GM18505 (cell line): ENCODE measurements at regions not wholly inside any gene's neighbourhood (a gene's known extent, or its start where the extent isn't known, plus 50 kb on each side); places are given as distances from the start of the nearest gene placed in this dataset.
"Not testable (repeated sequence)": the region's sequence is repeated elsewhere in the genome, so short reads cannot be mapped to it uniquely, and the experiment has no call there.

ENCODE experiments used
- ATAC-seq: cut with Tn5 transposase; IDR thresholded peaks from one replicate; pipeline ENCODE4 v1.9.1; 2021; ENCODE audit not compliant: unreplicated experiment
- POLR2A ChIP-seq: IDR thresholded peaks from 4 replicates; pipeline ENCODE4 v1.6.1; 2011; ENCODE audit warnings: borderline replicate concordance; ENCODE audit not compliant: insufficient read depth, insufficient read length; ENCODE audit errors: extremely low read depth

DNA sequence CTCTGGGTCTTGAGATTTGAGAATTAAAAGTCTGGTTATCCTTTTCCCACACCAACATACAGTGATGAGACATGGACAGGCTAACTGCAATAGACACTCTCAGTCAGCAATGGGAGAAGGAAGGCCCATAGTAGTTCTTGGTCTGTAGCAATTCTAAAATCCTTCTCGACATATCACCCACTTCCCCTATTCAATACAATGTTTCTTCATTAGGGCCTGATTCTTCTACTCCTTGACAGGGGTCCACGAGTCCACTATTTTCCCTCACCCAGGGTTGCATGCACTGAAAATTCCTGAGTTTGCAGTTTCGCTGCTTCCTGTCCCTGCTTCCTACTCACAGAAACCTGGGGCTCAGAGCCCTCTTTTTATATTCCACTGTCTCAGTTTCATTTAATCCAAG is 402.8 kb downstream of the MAT2B start:
- ATAC-seq: no peak
- no peak for TF ChIP-seq POLR2A

DNA sequence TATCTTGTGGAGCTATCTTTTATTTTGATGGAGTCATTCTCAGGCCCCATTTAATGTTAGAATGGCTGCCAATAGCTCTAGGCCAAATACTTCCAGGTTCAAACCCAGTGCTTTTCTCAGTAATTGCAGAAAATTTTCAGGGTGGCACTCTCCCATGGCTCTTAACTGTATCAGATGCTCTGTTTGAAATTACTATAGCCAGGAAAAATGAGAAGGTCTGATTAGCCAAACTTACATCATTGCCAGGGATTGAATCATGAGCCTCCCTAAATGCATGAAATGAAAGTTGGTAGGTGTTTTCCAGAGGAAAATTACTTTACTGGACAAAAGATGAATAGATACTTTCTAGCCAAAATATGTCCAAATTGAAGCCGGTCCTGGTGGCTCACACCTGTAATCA is 404.8 kb downstream of the MAT2B start:
- no peak for ATAC-seq
- TF ChIP-seq POLR2A: no peak

DNA sequence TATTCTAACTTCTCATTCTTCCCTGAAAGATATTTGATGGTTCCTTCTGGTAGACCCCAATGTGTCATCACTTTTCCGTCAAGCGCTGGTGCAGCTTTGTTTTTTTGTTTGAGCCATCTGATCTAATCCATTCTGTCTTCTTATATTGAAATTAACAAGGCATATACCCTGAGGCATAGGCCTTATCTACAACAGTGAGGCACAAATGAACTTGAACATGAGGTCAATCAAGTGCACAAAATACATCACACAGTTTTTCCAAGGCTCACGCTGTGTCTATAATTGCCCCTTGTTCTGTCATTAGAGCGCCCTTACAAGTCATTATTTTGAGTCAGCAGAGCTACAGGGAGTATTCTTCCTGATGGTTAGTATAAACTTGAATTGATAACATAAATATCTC is 406.6 kb downstream of the MAT2B start:
- no peak for TF ChIP-seq POLR2A
- no peak for ATAC-seq

DNA sequence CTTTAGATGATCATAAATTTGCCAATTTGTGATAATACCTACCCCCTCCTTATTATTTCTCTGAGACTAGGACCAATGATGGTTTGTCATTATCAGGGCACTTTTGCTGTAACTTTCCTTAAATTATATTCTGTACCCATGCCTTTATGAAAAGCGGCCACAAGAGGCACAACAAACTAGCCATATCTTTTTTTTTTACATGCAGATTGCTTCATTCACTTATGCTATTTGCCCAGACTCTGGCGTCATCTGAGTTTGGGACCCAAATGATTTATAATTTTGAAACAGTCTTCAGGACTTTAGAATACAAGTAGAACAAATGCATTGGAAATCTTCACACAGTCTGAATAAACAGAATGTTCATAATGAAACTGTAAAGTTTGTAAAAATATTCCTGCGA is 408.1 kb downstream of the MAT2B start:
- no peak for TF ChIP-seq POLR2A
- no peak for ATAC-seq

DNA sequence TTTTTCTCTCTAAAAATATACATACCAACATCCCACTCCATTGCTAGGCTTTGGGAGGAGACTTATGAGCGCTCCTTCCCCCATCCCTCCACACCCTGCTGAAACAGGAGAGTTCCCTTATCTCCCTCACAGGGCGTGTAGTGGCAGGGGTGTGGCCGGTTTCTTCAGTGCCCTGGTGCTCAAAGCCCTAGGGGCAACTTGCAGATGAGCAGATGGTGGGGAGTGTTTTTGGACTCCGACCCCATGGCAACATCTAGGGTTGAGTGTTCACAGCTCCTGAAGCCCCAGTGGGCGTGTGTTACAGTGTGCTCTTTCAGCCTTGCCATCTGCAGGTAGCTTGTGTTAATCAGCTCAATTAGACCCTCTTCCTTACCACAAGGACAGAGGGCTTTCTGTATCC is 409.5 kb downstream of the MAT2B start:
- ATAC-seq: peak; percentile 46
- TF ChIP-seq POLR2A: peak; percentile 15

DNA sequence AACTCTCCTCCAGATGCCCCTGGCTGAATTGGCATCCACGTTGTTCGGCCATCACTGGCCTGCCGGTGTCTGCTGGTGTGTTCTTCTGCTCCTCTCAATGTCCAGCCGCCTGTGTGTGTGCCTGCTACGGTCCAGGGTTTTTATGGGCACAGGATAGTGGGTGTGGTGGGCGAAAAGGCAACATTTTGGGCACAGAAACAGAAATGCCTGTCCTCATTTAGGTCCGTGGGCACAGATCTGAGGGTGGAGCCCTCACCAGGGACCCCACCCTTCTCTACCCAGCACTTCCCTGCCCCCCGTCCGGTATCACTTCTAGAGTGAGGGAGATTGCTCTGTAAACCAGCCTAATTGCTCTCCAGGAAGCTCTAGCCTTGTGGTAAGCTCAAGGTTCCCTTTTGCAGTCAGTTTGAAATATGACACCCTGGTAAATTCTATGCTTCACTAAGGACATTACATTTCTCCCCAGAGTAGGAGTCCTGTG is 410.1 kb downstream of the MAT2B start:
- TF ChIP-seq POLR2A: no peak
- ATAC-seq: peak; percentile 75

DNA sequence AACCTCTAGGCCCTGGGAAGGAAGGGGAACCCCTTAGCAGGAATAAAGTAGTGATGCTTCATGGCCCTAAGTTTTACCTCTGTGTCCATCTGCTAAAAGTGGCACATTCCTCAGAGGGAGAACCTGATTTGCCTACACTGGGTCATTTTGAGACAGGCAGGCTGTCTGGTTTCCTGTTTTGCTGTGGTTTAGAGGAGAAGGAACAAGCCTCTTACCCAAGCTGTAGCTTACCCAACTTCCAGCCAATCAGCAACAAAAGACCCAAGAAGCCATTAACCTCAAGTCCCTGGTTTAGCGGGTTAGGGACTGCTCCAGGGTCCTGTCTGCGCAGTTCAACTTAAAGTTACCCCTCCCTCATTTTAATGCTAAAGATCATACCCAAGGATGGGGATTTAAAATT is 411.0 kb downstream of the MAT2B start:
- peak; percentile 83 for ATAC-seq
- peak; percentile 19 for TF ChIP-seq POLR2A

DNA sequence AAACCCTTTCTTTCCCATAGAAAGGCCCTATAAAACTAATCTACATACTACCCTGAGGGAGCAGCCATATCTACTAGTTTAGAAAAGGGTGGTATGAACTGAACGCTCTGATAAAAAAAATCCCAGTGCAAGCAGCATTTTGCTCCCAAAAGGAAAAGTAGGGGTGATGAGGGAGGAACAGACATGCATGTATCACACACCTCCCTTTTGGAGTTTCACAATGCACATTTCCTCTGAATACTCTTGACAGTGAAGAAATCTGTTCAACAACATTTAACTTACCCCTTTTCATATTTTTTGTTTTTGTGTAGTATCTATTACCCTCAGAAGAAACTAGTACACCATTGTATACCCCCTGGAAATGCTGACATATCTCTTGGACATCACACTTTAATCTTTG is 411.4 kb downstream of the MAT2B start:
- no peak for TF ChIP-seq POLR2A

DNA sequence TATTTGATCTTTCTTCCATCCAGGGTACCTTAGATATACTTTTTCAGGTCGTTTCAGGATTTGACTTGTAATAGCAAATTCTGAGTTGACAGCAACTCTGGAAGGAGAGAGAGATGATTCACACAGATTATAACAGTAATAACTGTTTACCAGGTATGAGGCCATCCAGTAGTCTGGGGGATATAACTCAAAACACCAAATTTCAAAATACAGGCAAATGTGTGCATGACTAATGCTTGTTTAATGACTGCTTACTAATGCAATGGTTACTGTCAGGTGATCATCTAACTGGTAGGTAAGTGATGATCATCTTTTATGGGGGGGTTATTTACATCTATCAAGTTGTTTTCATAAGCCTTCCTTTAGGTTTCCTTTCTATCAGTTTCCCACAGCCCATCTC is 412.3 kb downstream of the MAT2B start:
- TF ChIP-seq POLR2A: no peak
- ATAC-seq: no peak

More for the DNA sequence above, 411.4 kb downstream of the MAT2B start:
- ATAC-seq: no peak

DNA sequence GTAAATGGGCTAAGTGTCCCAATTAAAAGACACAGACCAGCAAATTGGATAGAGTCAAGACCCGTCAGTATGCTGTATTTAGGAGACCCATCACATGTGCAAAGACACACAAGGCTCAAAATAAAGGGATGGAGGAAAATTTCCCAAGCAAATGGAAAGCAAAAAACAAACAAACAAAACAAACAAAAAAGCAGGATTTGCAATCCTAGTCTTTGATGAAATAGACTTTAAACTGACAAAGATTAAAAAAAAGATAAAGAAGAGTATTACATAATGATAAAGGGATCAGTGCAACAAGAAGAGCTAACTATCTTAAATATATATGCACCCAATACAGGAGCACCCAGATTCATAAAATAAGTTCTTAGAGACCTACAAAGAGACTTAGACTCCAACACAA is 429.6 kb downstream of the MAT2B start:
- ATAC-seq: not testable (repeated sequence)

DNA sequence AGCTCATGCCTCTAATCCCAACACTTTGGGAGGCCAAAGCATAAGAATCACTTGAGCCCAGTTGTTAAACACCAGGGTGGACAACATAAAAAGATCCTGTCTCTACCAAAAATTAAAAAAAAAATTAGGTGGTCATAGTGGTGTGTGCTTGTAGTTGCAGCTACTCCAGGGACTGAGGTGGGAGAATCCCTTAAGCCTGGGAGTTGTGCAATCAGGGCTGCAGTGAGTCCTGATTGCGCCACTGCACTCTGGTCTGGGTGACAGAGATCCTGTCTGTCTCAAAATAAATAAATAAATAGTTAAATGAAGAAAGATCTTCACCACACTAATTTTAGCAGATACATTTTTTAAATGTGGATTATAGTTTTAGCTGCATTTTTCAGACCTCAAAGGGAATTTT is 433.2 kb downstream of the MAT2B start:
- TF ChIP-seq POLR2A: no peak
- no peak for ATAC-seq

DNA sequence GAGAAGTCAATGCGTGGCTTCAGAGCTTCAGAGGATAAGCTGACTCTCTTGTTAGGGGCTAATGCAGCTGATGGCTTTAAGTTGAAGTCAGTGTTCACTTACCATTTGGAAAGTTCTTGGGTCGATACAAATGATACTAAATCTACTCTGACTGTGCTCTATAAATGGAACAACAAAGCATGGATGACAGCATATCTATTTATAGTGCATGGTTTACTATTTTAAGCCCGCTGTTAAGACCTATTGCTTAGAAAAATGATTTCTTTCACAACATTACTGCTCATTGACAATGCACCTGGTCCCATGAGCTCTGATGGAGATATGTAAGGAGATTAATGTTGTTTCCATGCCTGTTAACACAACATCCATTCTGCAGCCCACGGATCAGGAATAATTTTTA is 435.7 kb downstream of the MAT2B start:
- no peak for ATAC-seq
- TF ChIP-seq POLR2A: no peak

DNA sequence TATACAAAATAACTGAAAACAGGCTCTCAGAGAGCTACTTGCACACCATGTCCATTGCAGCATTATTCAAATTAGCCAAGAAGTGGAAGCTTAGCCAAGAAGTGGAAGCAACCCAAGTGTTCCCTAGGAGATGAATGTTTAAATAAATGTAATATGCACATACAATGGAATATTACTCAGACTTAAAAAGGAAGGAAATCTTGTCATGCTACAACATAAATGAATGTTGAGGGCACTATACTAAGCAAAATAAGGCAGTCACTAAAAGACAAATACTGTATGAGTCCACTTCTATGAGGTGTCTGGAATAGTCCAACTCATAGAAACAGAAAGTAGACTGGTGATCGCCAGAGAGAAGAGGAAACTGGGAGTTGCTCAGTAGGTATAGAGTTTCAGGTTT is 438.1 kb downstream of the MAT2B start:
- no peak for TF ChIP-seq POLR2A
- ATAC-seq: no peak

DNA sequence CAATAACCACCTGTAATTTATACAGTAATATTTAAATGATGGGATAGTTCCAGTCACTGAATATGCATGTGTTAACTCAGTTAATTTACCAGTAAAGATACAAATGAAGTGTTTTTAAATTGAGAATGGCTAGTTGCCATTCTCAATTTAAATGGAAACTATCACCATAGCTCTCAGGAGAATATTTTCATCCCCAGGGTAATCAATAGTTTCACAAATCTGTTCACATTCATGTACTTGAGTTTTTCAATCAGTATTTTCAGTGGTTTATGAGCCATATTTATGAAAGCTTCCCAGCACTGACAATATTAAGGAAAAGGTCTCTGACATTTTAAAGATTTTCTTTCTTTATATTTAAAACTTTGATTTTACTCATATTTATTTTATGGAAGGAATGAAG is 439.3 kb downstream of the MAT2B start:
- TF ChIP-seq POLR2A: no peak
- no peak for ATAC-seq

DNA sequence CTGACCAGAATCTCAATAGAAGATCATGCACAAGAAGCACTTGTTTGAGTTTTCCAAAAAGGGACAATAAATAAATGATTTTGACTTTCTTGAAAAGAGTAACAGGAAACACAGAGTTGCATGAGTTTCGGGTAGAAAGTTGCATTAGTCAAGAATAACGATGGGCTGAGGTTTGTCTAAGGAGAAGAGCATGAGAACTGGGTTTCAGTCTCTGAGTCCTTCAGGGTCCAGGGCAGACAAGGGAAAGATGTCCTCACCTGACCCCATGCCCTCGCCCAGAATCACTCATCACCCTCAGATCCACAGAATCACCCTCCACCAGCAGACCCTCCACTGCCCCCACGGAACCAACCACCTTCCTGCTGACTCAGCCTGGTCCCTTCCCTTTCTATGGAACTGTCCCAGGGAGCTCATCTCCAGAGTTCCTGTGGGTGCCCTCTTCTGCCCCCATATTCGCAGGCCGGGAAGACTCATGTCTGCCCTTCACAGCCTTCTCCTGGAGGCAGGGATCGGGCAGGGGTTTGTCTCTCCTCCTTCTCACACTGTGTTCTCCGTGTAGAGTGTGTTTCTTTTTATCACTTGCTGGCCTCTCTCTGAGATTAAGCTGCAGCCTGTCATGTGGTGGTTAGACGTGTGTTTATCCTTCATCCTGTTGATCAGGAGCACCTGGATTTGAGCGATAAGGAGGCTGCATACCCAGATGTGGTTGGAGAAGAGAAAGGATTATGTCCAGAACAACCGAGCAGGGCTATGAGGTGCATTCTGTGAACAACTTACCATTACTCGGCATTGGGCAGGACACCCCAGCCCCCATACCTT is 442.6 kb downstream of the MAT2B start:
- TF ChIP-seq POLR2A: no peak
- ATAC-seq: no peak

DNA sequence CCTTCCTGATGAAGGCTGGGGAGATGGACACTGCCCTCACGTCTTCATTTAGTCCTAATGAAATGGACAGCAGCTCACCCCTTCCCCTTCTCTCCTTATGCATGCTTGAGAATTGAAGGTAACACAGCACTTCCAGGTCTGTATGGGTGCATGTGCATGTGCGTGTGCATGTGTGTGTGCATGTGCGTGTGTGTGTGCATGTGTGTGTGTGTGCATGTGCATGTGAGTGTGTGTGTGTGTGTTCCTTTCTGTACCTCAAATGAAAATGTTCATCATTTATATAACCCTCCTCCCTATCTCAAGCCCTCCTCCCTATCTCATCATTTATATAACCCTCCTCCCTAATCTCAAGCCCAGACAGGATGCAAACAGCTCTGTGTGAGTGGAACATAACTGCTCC is 444.8 kb downstream of the MAT2B start:
- no peak for TF ChIP-seq POLR2A
- no peak for ATAC-seq

DNA sequence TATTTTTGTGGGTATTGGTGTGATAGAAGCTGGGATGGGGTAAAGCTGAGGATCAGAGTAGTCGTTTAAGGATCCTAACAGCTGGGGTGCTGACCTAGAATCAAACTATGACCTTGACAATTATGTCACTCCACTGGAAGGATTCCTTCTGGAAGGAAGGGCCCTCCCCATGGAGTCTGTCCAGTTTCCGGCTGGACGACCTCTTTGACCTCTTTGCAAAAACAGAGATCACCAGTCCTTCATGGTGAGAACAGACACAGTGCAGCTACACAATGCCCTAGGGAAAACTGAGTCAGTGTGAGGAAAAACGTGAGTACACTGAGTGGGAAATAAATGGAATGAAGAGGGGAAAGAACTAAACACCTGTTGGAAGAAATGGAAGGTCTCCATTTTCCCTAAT is 445.6 kb downstream of the MAT2B start:
- TF ChIP-seq POLR2A: no peak
- no peak for ATAC-seq
